T-cell (primary cell): ENCODE measurements at regions not wholly inside any gene's neighbourhood (a gene's known extent, or its start where the extent isn't known, plus 50 kb on each side); places are given as distances from the start of the nearest gene placed in this dataset.
"Not testable (repeated sequence)": the region's sequence is repeated elsewhere in the genome, so short reads cannot be mapped to it uniquely, and the experiment has no call there.

Source experiments
- ATAC-seq, 4 experiments: fragments of 200-7000 bp in 3 of 4; fragments of 150-1000 bp in 1 of 4; cut with Tn5 transposase; replicated peaks in 1 of 4; 1 replicate in 3 of 4; 2 replicates in 1 of 4; pipeline ENCODE4 v1.10.0; 2021; ENCODE audit warnings: moderate library complexity in 3 of 4, mild to moderate bottlenecking in 2 of 4, moderate number of reproducible peaks in 1 of 4
- CTCF ChIA-PET, 2 donors: fragments of 300-600 bp; sonication (Branson Sonifier 250); formaldehyde crosslinking; loops; one replicate each; lab custom pipeline; 2022; ENCODE audit warnings: antibody characterized with exemption in 2 of 2; lab: Charles Lee
- POLR2A ChIA-PET, 2 donors: fragments of 300-600 bp; sonication (Branson Sonifier 250); formaldehyde crosslinking; loops; one replicate each; lab custom pipeline; 2022; ENCODE audit warnings: antibody characterized with exemption in 2 of 2; lab: Charles Lee
- DNase-seq, 35 experiments: peaks; one replicate each; pipeline versions ENCODE4 v3.0.0 to v3.0.0-alpha.2; 2013 to 2023
- H3K27ac ChIP-seq: one replicate; pipeline ENCODE4 v1.5.1; 2013; ENCODE audit warnings: low read length
- H3K27me3 ChIP-seq, 2 experiments: replicated peaks in 1 of 2; 1 replicate in 1 of 2; 2 replicates in 1 of 2; pipeline versions ENCODE4 v1.6.1 to v1.7.0; 2013; ENCODE audit warnings: low read length in 1 of 2, mixed read lengths in 1 of 2; ENCODE audit not compliant: control insufficient read depth in 2 of 2, insufficient read depth in 2 of 2; ENCODE audit errors: extremely low read depth in 1 of 2
- H3K36me3 ChIP-seq, 2 donors: 1 replicate in 1 of 2; 2 replicates in 1 of 2; pipeline versions ENCODE4 v1.6.1 to v1.7.0; 2013; ENCODE audit warnings: low read length in 1 of 2; ENCODE audit not compliant: control insufficient read depth in 2 of 2, insufficient read depth in 1 of 2; ENCODE audit errors: extremely low read depth in 1 of 2
- H3K4me1 ChIP-seq, 2 experiments: 1 replicate in 1 of 2; 2 replicates in 1 of 2; pipeline versions ENCODE4 v1.6.1 to v1.7.0; 2013; ENCODE audit warnings: low read length in 2 of 2, mixed read lengths in 1 of 2; ENCODE audit not compliant: insufficient read depth in 2 of 2, control insufficient read depth in 1 of 2; ENCODE audit errors: extremely low read depth in 1 of 2
- H3K4me3 ChIP-seq, 2 donors: 1 replicate in 1 of 2; 2 replicates in 1 of 2; pipeline versions ENCODE4 v1.5.1 to v1.7.0; 2013; ENCODE audit warnings: mild to moderate bottlenecking in 2 of 2, low read length in 1 of 2, moderate library complexity in 1 of 2; ENCODE audit not compliant: control insufficient read depth in 1 of 2; ENCODE audit errors: extremely low read depth in 1 of 2
- H3K9me3 ChIP-seq: 2 replicates; pipeline ENCODE4 v1.7.0; 2013
- H3K27ac Mint-ChIP-seq, 2 donors: one replicate each; pipeline ENCODE4 v1.8.0; 2020 to 2021; ENCODE audit warnings: mild to moderate bottlenecking in 2 of 2, mixed read lengths in 2 of 2
- H3K27me3 Mint-ChIP-seq, 2 donors: one replicate each; pipeline ENCODE4 v1.8.0; 2021 to 2022; ENCODE audit warnings: mixed read lengths in 2 of 2
- H3K36me3 Mint-ChIP-seq: one replicate; pipeline ENCODE4 v1.8.0; 2021; ENCODE audit warnings: mixed read lengths
- H3K4me1 Mint-ChIP-seq, 3 donors: one replicate each; pipeline ENCODE4 v1.8.0; 2020 to 2022; ENCODE audit warnings: mixed read lengths in 3 of 3, mild to moderate bottlenecking in 1 of 3
- H3K4me3 Mint-ChIP-seq, 3 donors: one replicate each; pipeline ENCODE4 v1.8.0; 2020 to 2022; ENCODE audit warnings: mild to moderate bottlenecking in 3 of 3, mixed read lengths in 3 of 3, moderate library complexity in 3 of 3
- H3K9me3 Mint-ChIP-seq, 3 donors: one replicate each; pipeline ENCODE4 v1.8.0; 2020 to 2022; ENCODE audit warnings: mixed read lengths in 3 of 3
- WGBS: methylation state at CpG from one replicate; pipeline ENCODE4 v1.1.5; 2013; ENCODE audit warnings: missing lambda C conversion rate; ENCODE audit not compliant: insufficient coverage; 5-methylcytosine and 5-hydroxymethylcytosine counted together

DNA sequence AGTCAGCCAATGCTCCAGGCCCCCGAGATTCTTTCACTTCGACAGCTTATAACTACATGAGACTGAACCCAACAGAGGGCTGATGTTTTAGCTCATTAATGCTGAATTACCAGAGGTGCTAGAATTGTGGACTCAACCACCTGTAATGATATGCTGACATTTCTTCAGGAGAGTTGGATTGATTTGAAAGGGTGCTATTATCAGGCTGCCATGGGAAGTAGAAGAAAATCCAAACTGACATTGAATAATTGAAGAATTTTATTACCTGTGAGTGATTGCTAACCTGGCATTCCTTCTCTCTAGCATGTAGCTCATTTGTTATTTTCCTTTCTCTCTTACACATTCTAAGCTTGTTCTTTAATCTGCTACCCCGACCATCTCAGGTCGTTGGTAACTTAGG lies 488.8 kb downstream of the PID1 start:
- H3K4me3 ChIP-seq, result no peak overlapping the region
- no peaks in the 10 kb centered on the region for H3K4me1 ChIP-seq
- H3K9me3 ChIP-seq, result peaks cover 4% of the 10 kb centered on the region
- H3K4me3 Mint-ChIP-seq, result no peak overlapping the region
- H3K36me3 ChIP-seq, result no peaks in the 10 kb centered on the region
- no peaks in the 10 kb centered on the region for H3K27me3 ChIP-seq
- ChIA-PET CTCF (no interaction called here), POLR2A (interaction anchor here in 1 of 2 donors (0.6 kb wide), 1 partner anchor 303 kb away, joined by 5 read pairs; no protein-coding TSS in a partner anchor)
- 76% methylated on average over 2 of the region's 4 CpGs for WGBS
- H3K27me3 Mint-ChIP-seq, result no peaks in the 10 kb centered on the region
- H3K27ac ChIP-seq, result no peak overlapping the region
- no peaks in the 10 kb centered on the region for H3K36me3 Mint-ChIP-seq
- no peak overlapping the region for H3K27ac Mint-ChIP-seq
- DNase-seq, result no peak
- ATAC-seq, result no peak
- H3K9me3 Mint-ChIP-seq, result peaks cover 8 to 26% (median 10%) of the 10 kb centered on the region in 3 donors
- no peaks in the 10 kb centered on the region for H3K4me1 Mint-ChIP-seq

DNA sequence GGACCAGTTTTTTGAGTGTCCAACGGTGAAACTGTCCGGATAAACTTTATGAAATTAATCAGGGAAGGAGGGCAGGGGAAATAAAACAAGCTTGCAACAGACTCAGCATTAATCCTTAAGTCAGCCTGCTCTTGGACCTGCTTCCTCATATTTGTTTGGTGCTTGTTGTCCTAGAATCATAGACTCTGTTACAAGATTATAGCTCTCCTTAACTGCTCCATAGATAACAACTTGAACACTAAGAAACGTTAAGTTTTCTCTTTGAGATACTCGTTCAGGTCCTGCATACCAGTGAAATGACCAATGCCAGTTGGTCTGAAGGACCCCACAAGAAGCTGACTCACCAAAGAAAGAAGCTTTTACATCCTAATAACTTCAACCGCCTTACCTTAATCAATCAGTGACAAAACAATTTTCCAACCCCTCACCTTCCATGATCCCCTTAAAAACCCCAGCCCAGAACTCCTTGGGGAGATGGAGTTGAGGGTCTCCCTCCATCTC lies 493.2 kb downstream of the PID1 start:
- Mint-ChIP-seq H3K27ac (no peak overlapping the region), H3K27me3 (no peaks in the 10 kb centered on the region), H3K36me3 (no peaks in the 10 kb centered on the region), H3K4me3 (no peak overlapping the region), H3K4me1 (no peaks in the 10 kb centered on the region), H3K9me3 (peaks cover 5 to 25% (median 12%) of the 10 kb centered on the region in 3 donors)
- no peak for ATAC-seq
- 27% methylated on average over 2 of the region's 5 CpGs for WGBS
- no peaks in the 10 kb centered on the region for H3K36me3 ChIP-seq
- H3K27me3 ChIP-seq, result no peaks in the 10 kb centered on the region
- DNase-seq, result no peak
- H3K4me3 ChIP-seq, result no peak overlapping the region
- H3K27ac ChIP-seq, result no peak overlapping the region
- POLR2A ChIA-PET, result no interaction called here
- no peaks in the 10 kb centered on the region for H3K4me1 ChIP-seq
- CTCF ChIA-PET, result no interaction called here
- peaks cover under 1% of the 10 kb centered on the region for H3K9me3 ChIP-seq

DNA sequence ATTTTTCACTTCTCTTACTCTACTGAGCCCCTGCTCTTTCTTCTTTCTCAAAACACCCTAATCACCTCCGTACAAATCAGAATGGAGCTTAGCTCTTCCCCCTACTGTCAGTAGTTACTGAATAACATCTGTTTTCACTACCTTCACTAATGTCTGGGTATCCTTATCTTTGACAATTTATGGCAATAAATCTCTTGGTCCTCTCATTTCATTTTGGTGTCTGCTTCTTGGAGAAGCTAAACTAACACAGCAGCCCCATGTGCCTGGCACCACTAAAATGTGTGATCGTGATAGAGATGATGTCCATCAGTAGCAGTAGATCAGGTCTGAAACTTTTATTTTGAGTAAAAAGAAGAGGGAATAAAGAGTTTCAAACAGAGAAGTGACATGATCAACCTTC lies 496.5 kb downstream of the PID1 start:
- CTCF ChIA-PET, result no interaction called here
- no peak overlapping the region for H3K27ac ChIP-seq
- POLR2A ChIA-PET, result no interaction called here
- no peak overlapping the region for H3K4me3 ChIP-seq
- WGBS, result 100% methylated on average over 1 of the region's 2 CpGs
- no peaks in the 10 kb centered on the region for H3K36me3 ChIP-seq
- H3K4me1 ChIP-seq, result no peaks in the 10 kb centered on the region
- no peaks in the 10 kb centered on the region for H3K9me3 ChIP-seq
- no peak overlapping the region for H3K4me3 Mint-ChIP-seq
- H3K27me3 Mint-ChIP-seq, result no peaks in the 10 kb centered on the region
- no peaks in the 10 kb centered on the region for H3K27me3 ChIP-seq
- H3K27ac Mint-ChIP-seq, result no peak overlapping the region
- no peaks in the 10 kb centered on the region for H3K36me3 Mint-ChIP-seq
- peaks cover 11 to 16% (median 13%) of the 10 kb centered on the region in 3 donors for H3K9me3 Mint-ChIP-seq
- H3K4me1 Mint-ChIP-seq, result no peaks in the 10 kb centered on the region
- DNase-seq (no peak), ATAC-seq (no peak)

DNA sequence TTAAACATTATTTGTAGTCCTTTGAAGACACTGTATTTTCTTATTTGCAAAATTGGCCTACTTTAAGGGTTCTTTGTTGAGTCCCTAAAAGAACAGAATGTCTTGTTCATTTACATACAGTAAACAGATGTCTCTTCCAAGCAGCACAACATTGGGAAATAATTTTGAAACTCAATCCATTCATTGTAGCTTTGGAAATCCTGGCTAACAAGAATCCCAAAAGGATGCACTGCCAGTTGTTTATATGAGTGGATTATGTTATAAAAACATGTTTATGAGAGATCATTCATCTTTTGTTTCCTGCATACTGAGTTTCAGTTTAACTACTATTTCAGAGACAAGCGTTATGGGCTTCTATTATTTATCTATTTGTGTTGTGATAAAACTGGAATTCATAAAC lies 499.3 kb downstream of the PID1 start:
- Histone ChIP-seq H3K9me3 (no peaks in the 10 kb centered on the region), H3K27me3 (no peaks in the 10 kb centered on the region), H3K4me1 (no peaks in the 10 kb centered on the region), H3K36me3 (no peaks in the 10 kb centered on the region), H3K4me3 (no peak overlapping the region), H3K27ac (no peak overlapping the region)
- ChIA-PET CTCF (no interaction called here), POLR2A (no interaction called here)
- no CpG with 5 or more reads among the region's 1 CpG for WGBS
- peaks cover 5 to 16% (median 10%) of the 10 kb centered on the region in 3 donors for H3K9me3 Mint-ChIP-seq
- H3K27me3 Mint-ChIP-seq, result no peaks in the 10 kb centered on the region
- DNase-seq (no peak), ATAC-seq (no peak)
- no peaks in the 10 kb centered on the region for H3K4me1 Mint-ChIP-seq
- H3K4me3 Mint-ChIP-seq, result no peak overlapping the region
- H3K36me3 Mint-ChIP-seq, result no peaks in the 10 kb centered on the region
- no peak overlapping the region for H3K27ac Mint-ChIP-seq

- H3K27me3 ChIP-seq, result no peaks in the 10 kb centered on the region
- H3K27ac ChIP-seq, result no peak overlapping the region
- no peak for ATAC-seq
- no peaks in the 10 kb centered on the region for H3K36me3 Mint-ChIP-seq
- no peaks in the 10 kb centered on the region for H3K9me3 ChIP-seq
- H3K27me3 Mint-ChIP-seq, result no peaks in the 10 kb centered on the region
- no peaks in the 10 kb centered on the region for H3K4me1 Mint-ChIP-seq
- no peak overlapping the region for H3K4me3 ChIP-seq
- ChIA-PET CTCF (no interaction called here), POLR2A (no interaction called here)
- no peak overlapping the region for H3K4me3 Mint-ChIP-seq
- peaks cover 5 to 19% (median 10%) of the 10 kb centered on the region in 3 donors for H3K9me3 Mint-ChIP-seq
- 54% methylated on average over 3 of the region's 5 CpGs for WGBS
- no peak overlapping the region for H3K27ac Mint-ChIP-seq
- DNase-seq, result no peak
- no peaks in the 10 kb centered on the region for H3K4me1 ChIP-seq
- H3K36me3 ChIP-seq, result no peaks in the 10 kb centered on the region
Measured at GRCh38 chr2:228771315-228771714, 499.8 kb downstream of the PID1 start.

- Mint-ChIP-seq H3K4me1 (no peaks in the 10 kb centered on the region), H3K9me3 (peaks cover 6 to 20% (median 9%) of the 10 kb centered on the region in 3 donors), H3K4me3 (no peak overlapping the region), H3K27me3 (no peaks in the 10 kb centered on the region), H3K27ac (no peak overlapping the region), H3K36me3 (no peaks in the 10 kb centered on the region)
- DNase-seq, result no peak
- H3K36me3 ChIP-seq, result no peaks in the 10 kb centered on the region
- H3K27me3 ChIP-seq, result no peaks in the 10 kb centered on the region
- WGBS, result no CpG with 5 or more reads among the region's 1 CpG
- ChIA-PET CTCF (no interaction called here), POLR2A (no interaction called here)
- H3K27ac ChIP-seq, result no peak overlapping the region
- ATAC-seq, result no peak
- H3K9me3 ChIP-seq, result no peaks in the 10 kb centered on the region
- no peak overlapping the region for H3K4me3 ChIP-seq
- no peaks in the 10 kb centered on the region for H3K4me1 ChIP-seq
Measured at GRCh38 chr2:228768818-228769217, 502.3 kb downstream of the PID1 start.

GRCh38 chr2:228768141-228768540 lies 502.9 kb downstream of the PID1 start:
- H3K36me3 Mint-ChIP-seq, ATAC-seq, H3K27me3 ChIP-seq, H3K27ac Mint-ChIP-seq, CTCF ChIA-PET, H3K4me1 Mint-ChIP-seq, DNase-seq, H3K4me1 ChIP-seq, H3K9me3 ChIP-seq, H3K27ac ChIP-seq, H3K4me3 ChIP-seq, H3K36me3 ChIP-seq, POLR2A ChIA-PET, H3K27me3 Mint-ChIP-seq, H3K4me3 Mint-ChIP-seq: not testable (repeated sequence)
- WGBS, result no CpG with 5 or more reads among the region's 3 CpGs
- H3K9me3 Mint-ChIP-seq, result peaks cover 6 to 20% (median 10%) of the 10 kb centered on the region in 3 donors
